ENCODE measurements at regions not wholly inside any gene's neighbourhood (a gene's known extent, or its start where the extent isn't known, plus 50 kb on each side); places are given as distances from the start of the nearest gene placed in this dataset.

DNA sequence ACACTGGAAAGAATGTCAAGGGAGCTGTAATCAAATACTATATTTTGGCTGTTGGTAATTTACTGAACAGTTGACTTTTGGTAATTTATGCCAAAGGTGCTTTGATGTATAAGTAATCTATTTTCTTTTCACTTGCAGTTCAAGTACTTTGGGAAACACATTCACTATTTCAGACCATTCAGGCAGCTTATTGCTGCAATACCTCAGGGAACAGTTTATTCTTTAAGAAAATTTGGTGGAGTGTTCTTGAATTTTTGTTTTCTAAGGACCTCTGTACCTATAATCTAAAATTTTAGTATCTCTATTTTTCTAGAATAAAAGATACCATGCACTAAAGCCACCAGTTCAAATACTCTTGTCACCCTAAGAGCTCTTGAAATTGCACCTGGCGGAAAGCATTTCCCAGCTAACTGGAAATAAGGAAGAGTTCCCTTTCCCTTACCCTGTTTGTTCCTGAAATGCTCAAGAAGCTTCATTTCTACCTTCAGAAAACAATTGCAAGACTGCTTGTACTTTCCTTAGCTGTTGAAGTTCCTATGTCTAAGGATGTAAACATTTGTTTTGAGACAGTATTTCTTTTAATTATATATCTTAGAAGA lies 633.5 kb upstream of the FAT1 start:
- Histone ChIP-seq H3K27ac (no peak overlapping the region), H3K4me1 (replicated peaks) (no peaks in the 10 kb centered on the region), H3K27me3 (replicated peaks) (no peaks in the 10 kb centered on the region), H3K9me3 (replicated peaks) (no peaks in the 10 kb centered on the region), H3K4me3 (no peak overlapping the region), H3K36me3 (no peaks in the 10 kb centered on the region)
- DNase-seq (ENCODE audit: low read depth in 1 of 2, low spot score in 2 of 2) = no peak

DNA sequence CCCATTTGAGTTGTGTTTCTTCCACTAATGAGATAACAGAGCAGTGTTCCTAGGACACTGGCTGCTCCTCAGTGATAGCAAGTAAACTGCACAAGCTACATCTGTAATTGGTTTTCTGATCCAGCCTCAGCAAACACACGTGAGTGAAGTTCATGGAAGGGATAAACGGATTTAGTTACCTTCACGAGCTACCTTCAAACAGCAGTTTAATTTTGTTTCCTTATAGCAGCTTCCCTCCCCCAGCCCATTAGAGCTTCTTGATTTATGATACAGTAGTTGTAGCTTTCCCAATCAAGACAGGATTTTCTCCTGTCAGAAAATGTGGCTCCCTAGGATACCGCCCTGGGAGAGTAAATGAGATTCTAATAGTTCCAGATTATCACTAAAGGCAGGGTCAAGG lies 634.2 kb upstream of the FAT1 start:
- Histone ChIP-seq H3K27ac (no peak overlapping the region), H3K4me1 (replicated peaks) (no peaks in the 10 kb centered on the region), H3K4me3 (no peak overlapping the region), H3K27me3 (replicated peaks) (no peaks in the 10 kb centered on the region), H3K9me3 (replicated peaks) (no peaks in the 10 kb centered on the region), H3K36me3 (no peaks in the 10 kb centered on the region)
- no peak for DNase-seq (ENCODE audit: low read depth in 1 of 2, low spot score in 2 of 2)

DNA sequence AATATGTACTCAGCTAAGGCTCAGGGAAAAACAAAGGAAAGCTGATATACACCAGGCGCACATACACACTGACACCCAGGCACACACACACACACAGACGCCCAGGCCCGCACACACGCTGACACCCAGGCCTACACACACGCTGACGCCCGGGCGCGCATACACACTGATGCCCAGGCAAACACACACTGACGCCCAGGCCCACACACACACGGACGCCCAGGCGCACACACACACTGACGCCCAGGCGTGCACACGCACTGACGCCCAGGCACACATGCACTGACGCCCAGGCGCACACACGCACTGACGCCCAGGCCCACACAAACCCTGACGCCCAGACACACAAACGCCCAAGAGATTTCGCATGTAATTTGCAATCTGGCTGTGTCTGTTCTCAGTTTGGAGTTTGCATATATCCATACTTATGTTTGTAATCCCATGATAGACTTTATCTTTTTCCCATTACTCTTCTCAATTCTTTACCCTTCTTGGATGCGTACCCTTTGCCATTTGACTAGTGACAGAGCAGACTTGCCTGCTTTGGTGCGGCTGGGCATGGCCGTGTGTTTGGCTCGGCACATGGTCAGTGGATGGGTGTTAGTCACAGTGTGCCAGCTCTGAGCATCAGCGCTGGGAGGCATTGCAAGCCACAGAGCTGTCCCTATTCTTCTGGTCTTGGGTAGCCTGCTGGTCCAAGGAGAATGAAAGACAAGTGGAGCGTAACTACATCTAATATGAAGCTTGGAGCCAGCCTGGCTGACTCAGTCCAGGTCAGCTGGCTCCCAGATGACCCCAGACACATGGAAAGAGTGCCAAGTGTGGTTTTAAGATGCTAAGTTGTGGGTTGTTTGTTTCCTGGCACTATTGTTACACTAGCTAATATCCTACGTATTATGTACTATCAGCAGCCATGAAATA lies 632.4 kb upstream of the ZFP42 start:
- Histone ChIP-seq H3K4me3 (no peak overlapping the region), H3K36me3 (no peaks in the 10 kb centered on the region), H3K27ac (no peak overlapping the region), H3K4me1 (replicated peaks) (no peaks in the 10 kb centered on the region), H3K27me3 (replicated peaks) (no peaks in the 10 kb centered on the region), H3K9me3 (replicated peaks) (no peaks in the 10 kb centered on the region)
- DNase-seq (ENCODE audit: low read depth in 1 of 2, low spot score in 2 of 2) = no peak

DNA sequence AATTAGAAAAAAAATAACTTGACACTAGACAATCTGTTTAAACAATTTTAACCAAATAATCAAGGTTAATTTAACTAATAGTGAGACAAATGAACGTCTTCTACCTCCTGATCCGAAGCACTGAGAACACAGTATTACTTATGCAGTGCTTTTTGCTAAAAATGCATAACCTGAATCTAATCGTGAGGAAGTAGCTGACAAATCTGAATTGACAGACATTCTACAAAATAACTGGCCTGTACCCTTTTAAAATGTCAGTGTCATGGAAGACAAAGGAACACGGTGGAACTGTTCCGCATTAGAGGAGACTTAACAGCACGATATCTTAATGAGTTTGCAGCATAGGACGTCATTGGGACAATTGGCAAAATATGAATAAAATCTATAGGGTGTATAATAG lies 631.2 kb upstream of the ZFP42 start:
- no peak overlapping the region for H3K27ac ChIP-seq
- H3K4me3 ChIP-seq = no peak overlapping the region
- H3K27me3 ChIP-seq (replicated peaks) = no peaks in the 10 kb centered on the region
- no peaks in the 10 kb centered on the region for H3K36me3 ChIP-seq
- H3K4me1 ChIP-seq (replicated peaks) = no peaks in the 10 kb centered on the region
- no peaks in the 10 kb centered on the region for H3K9me3 ChIP-seq (replicated peaks)
- DNase-seq (ENCODE audit: low read depth in 1 of 2, low spot score in 2 of 2) = no peak

DNA sequence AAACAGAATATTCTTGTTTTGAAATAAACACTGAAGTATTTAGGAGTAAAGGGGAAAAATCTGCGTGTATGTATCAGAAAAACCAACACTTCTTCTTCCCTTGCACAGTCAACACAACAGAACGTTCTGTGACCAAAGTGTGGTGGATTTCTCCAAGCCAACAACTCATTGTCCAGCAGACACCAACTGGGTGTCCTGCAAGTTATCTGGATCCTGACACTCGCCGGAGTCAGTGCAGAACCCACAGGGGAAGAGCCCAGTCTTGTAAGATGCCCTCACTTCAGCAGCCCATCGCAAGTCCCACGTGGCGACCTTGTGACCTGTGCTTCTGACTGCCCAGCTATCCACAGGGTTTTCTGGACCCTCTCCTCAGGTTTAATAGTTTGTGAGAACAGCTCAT lies 630.7 kb upstream of the ZFP42 start:
- no peak for DNase-seq (ENCODE audit: low read depth in 1 of 2, low spot score in 2 of 2)
- no peak overlapping the region for H3K4me3 ChIP-seq

DNA sequence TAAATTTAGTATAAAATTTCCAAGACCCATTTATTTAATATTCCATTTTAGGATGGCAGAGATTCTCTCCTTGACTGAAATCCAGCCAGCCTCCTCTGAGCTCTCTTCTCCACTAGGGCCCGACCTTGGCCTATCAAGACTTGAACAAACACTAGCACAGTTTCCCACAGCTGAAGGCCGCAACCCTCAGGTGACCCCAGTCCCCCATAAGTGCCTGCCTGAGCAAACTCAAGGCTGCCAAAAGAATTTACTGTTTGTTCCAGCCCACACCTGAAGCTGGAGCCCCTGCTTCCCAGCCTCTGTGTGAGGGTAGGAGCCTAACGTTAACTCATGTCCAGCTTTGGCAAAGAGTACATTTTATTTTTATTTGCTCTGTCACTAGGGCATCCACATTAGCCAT lies 629.0 kb upstream of the ZFP42 start:
- no peak for DNase-seq (ENCODE audit: low read depth in 1 of 2, low spot score in 2 of 2)
- H3K36me3 ChIP-seq = no peaks in the 10 kb centered on the region
- H3K27ac ChIP-seq = no peak overlapping the region
- H3K27me3 ChIP-seq (replicated peaks) = no peaks in the 10 kb centered on the region
- no peaks in the 10 kb centered on the region for H3K4me1 ChIP-seq (replicated peaks)
- H3K4me3 ChIP-seq = no peak overlapping the region
- no peaks in the 10 kb centered on the region for H3K9me3 ChIP-seq (replicated peaks)

More for the DNA sequence above, 630.7 kb upstream of the ZFP42 start:
- Histone ChIP-seq H3K9me3 (replicated peaks) (no peaks in the 10 kb centered on the region), H3K27ac (no peak overlapping the region), H3K27me3 (replicated peaks) (no peaks in the 10 kb centered on the region), H3K4me1 (replicated peaks) (no peaks in the 10 kb centered on the region), H3K36me3 (no peaks in the 10 kb centered on the region)

DNA sequence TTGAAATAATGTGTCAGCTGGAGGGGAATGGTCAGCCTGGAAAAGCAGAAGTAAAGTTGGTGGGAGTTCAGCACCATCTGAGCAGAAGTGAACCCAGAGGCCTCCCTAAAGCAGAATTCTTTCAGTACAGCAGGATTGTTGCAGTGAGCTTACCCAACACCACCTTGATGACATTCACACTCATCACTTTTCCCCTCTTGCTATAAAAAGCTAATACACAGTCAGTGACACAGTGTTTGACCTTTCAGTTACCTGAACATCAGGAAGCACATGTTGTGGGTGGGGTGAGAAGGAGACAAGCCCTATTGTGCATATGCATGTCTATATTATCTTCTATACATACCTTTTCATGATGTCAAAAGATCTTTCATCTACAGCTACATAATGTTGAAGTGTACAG lies 624.7 kb upstream of the ZFP42 start:
- Histone ChIP-seq H3K9me3 (replicated peaks) (no peaks in the 10 kb centered on the region), H3K27me3 (replicated peaks) (no peaks in the 10 kb centered on the region), H3K27ac (no peak overlapping the region), H3K4me1 (replicated peaks) (no peaks in the 10 kb centered on the region), H3K36me3 (no peaks in the 10 kb centered on the region), H3K4me3 (no peak overlapping the region)
- DNase-seq (ENCODE audit: low read depth in 1 of 2, low spot score in 2 of 2) = no peak

DNA sequence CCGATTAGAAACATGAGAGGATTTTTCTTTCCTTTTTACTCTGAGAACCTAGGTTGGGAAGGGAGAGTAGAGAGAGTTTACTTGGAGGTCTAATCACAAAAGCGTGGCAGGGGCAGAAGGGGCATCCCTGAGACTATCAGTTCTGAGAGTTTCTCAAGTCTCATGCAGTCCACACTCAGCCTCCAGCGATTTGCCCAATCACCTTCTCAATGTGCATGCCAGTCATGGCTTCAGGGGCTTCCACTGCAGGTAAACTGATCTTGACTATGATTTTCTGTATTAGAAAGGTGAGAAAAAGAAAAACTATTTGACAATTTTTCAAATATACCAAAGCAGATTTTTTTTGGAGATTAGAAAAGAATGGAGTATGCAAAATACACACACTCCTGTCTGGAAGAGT lies 617.1 kb upstream of the ZFP42 start:
- Histone ChIP-seq H3K36me3 (no peaks in the 10 kb centered on the region), H3K4me3 (no peak overlapping the region), H3K27me3 (replicated peaks) (no peaks in the 10 kb centered on the region), H3K27ac (no peak overlapping the region), H3K9me3 (replicated peaks) (no peaks in the 10 kb centered on the region), H3K4me1 (replicated peaks) (no peaks in the 10 kb centered on the region)
- no peak for DNase-seq (ENCODE audit: low read depth in 1 of 2, low spot score in 2 of 2)

DNA sequence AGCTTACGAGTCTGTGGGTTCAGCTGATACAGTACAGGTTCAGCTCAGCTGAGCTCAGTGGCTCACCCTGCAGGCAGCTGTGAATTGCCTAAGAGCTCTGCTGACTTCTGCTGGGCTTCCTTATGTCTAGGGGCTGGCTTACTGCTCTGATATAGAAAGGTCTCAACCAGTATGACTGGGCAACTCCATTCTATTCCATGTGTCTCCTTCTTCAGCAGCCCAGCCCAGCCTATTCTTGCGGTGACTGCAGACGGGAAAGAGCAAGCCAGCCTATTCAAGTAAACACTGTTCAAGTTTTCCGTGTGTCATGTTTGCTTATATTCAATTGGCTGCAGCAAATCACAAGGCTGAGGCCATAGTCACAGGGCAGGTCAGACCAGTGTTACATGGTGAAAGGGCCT lies 615.4 kb upstream of the ZFP42 start:
- Histone ChIP-seq H3K27me3 (replicated peaks) (no peaks in the 10 kb centered on the region), H3K9me3 (replicated peaks) (no peaks in the 10 kb centered on the region), H3K27ac (no peak overlapping the region), H3K4me3 (no peak overlapping the region), H3K4me1 (replicated peaks) (no peaks in the 10 kb centered on the region), H3K36me3 (no peaks in the 10 kb centered on the region)
- DNase-seq (ENCODE audit: low read depth in 1 of 2, low spot score in 2 of 2) = no peak

DNA sequence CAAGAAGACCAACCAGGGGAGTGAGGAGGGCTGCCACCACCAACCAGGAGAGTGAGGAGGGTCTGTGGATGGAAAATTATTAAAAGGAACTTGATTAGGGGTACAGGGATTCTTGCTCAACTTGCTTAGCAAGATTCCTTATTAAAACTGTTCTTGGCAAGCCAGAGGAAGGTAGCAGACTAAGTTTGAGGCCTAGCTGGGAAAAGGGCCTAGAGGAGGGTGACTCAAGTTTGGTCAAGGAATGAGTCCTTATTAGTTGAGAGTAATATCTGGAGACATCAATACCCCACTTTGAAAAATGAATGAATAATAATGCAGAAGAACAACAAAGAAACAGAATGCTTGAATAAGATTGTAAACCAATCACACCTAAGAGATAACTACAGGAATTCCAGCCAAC lies 612.4 kb upstream of the ZFP42 start:
- Histone ChIP-seq H3K27ac (no peak overlapping the region), H3K27me3 (replicated peaks) (no peaks in the 10 kb centered on the region), H3K4me3 (no peak overlapping the region), H3K4me1 (replicated peaks) (peaks cover 10% of the 10 kb centered on the region), H3K36me3 (no peaks in the 10 kb centered on the region), H3K9me3 (replicated peaks) (no peaks in the 10 kb centered on the region)
- no peak for DNase-seq (ENCODE audit: low read depth in 1 of 2, low spot score in 2 of 2)

DNA sequence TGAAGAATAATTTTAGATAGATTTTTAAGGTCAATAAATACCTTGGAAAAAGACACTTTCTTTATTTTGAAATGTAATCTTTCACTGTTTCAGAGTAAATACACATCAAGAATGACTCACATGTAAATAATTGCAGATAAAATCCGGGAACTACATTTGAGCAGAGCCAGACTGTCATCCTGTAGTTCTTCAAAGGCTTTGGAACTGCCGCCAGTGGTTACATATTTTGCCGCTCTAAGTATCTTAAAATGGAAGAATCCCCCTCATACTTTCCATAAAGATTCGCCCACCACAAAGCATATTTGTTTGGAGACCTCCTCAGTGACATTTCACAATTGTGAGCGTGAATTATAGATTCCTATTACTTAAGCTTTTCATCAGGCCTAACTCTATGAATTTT lies 607.8 kb upstream of the ZFP42 start:
- Histone ChIP-seq H3K36me3 (no peaks in the 10 kb centered on the region), H3K4me1 (replicated peaks) (peaks cover 22% of the 10 kb centered on the region), H3K4me3 (no peak overlapping the region), H3K27ac (peak overlapping the region; percentile 79), H3K9me3 (replicated peaks) (no peaks in the 10 kb centered on the region), H3K27me3 (replicated peaks) (no peaks in the 10 kb centered on the region)
- peak; percentile 54 to 74 for DNase-seq (ENCODE audit: low read depth in 1 of 2, low spot score in 2 of 2)

DNA sequence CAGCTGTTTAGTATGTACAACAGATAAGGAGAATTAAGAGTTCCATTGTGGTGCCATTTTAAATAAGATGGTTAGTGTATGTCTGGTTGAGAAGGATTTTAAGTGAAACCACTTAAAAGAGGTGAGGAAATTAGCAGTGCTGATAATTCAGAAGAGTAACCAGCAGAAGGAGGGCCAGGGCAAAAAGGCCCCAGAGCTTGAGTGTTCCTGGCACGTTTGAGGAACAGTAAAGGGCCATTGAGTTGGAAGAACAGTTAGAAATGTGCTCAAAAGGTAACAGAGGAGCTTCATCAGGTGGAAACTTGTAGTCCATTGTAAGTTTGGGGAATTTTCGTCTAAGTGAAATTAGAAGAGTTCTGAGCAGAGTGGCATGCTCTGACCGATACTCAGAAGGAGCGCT lies 606.2 kb upstream of the ZFP42 start:
- Histone ChIP-seq H3K27me3 (replicated peaks) (no peaks in the 10 kb centered on the region), H3K36me3 (no peaks in the 10 kb centered on the region), H3K4me3 (no peak overlapping the region), H3K9me3 (replicated peaks) (no peaks in the 10 kb centered on the region), H3K4me1 (replicated peaks) (peaks cover 36% of the 10 kb centered on the region), H3K27ac (no peak overlapping the region)
- no peak for DNase-seq (ENCODE audit: low read depth in 1 of 2, low spot score in 2 of 2)

DNA sequence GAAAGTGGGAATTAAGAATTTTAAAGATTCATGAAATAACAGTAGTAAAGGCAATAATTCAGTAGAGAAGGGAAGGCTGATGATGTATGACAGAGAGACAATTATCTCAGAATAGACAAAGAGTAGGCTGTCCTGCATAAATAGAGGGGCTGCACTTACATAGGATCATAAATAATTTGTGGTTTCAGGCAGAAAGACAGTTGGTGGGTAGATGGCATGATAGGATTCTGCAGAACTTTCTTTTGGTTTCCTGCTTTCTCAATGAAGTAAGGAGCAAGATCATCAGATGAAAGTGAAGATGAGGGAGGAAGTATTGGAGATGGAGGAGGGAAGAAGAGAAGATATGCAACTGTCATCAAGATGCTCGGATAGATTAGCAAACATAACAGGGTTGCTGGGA lies 604.9 kb upstream of the ZFP42 start:
- H3K9me3 ChIP-seq (replicated peaks) = no peaks in the 10 kb centered on the region
- H3K36me3 ChIP-seq = no peaks in the 10 kb centered on the region
- H3K27ac ChIP-seq = no peak overlapping the region
- peaks cover 42% of the 10 kb centered on the region for H3K4me1 ChIP-seq (replicated peaks)
- H3K4me3 ChIP-seq = no peak overlapping the region
- no peaks in the 10 kb centered on the region for H3K27me3 ChIP-seq (replicated peaks)
- no peak for DNase-seq (ENCODE audit: low read depth in 1 of 2, low spot score in 2 of 2)

DNA sequence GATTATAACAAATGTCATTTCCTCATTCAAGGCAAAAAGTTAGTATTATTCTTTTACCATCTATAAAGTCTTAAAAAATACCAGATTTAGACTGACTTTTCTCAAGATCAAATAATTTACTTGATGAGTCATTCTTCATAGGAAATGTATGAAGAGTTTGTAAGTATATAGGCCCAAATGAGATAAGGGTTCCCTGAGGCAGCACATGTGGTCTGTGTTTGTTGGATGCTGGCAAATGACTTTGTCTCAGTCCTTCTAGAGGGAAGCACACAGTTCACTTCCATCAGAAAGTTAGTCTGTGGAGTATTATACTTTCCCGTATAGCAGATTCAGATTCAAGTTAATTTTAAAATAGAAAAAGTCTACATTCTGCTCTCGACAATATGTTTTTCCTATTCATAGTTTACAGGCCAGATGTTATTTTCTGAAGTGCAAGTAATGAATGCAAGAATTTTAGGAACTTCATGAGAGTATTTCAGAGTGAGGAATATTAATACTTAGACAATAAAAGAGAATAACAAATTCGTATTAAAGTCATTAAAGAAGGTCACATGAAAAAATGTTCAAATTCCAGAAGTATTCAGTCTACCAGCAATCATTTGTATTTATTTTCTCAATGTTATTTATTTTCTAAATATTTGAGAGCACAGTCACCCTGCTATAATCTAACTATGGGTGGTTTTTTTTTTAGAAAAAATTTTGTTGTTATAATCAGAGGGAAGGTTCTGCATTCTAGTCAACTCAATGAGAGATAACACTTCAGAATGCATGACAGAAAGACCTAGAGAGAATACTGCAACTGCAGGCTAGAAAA lies 601.8 kb upstream of the ZFP42 start:
- no peaks in the 10 kb centered on the region for H3K36me3 ChIP-seq
- peak overlapping the region; percentile 91 for H3K27ac ChIP-seq
- H3K9me3 ChIP-seq (replicated peaks) = no peaks in the 10 kb centered on the region
- DNase-seq (ENCODE audit: low read depth in 1 of 2, low spot score in 2 of 2) = peak in 1 of 2 experiments; percentile 80
- H3K27me3 ChIP-seq (replicated peaks) = no peaks in the 10 kb centered on the region
- H3K4me3 ChIP-seq = no peak overlapping the region
- peaks cover 28% of the 10 kb centered on the region for H3K4me1 ChIP-seq (replicated peaks)

Measured in SJSA1 (cell line).